ENCODE measurements at regions not wholly inside any gene's neighbourhood (a gene's known extent, or its start where the extent isn't known, plus 50 kb on each side); places are given as distances from the start of the nearest gene placed in this dataset.
A peak's percentile ranks its signal among the peaks of the same experiment; 100 is the strongest.

GRCh38 chr3:166209701-166210100 is 372.5 kb upstream of the BCHE start:
- DNase-seq (ENCODE audit: low spot score) = no peak

- DNase-seq (ENCODE audit: low spot score) = no peak
Measured at GRCh38 chr3:166205158-166205557, 367.9 kb upstream of the BCHE start.

GRCh38 chr3:166201476-166201875 is 364.3 kb upstream of the BCHE start:
- no peak for DNase-seq (ENCODE audit: low spot score)

GRCh38 chr3:166199491-166199890 is 362.3 kb upstream of the BCHE start:
- DNase-seq (ENCODE audit: low spot score) = no peak

GRCh38 chr3:166195808-166196207 is 358.6 kb upstream of the BCHE start:
- DNase-seq (ENCODE audit: low spot score) = no peak

- DNase-seq (ENCODE audit: low spot score) = no peak
Measured at GRCh38 chr3:166191411-166191810, 354.2 kb upstream of the BCHE start.

- no peak for DNase-seq (ENCODE audit: low spot score)
Measured at GRCh38 chr3:166190360-166190759, 353.1 kb upstream of the BCHE start.

GRCh38 chr3:166187237-166187636 is 350.0 kb upstream of the BCHE start:
- no peak for DNase-seq (ENCODE audit: low spot score)

GRCh38 chr3:166186003-166186402 is 348.8 kb upstream of the BCHE start:
- DNase-seq (ENCODE audit: low spot score) = no peak

GRCh38 chr3:166177130-166177529 is 339.9 kb upstream of the BCHE start:
- DNase-seq (ENCODE audit: low spot score) = no peak

GRCh38 chr3:166171695-166172094 is 334.5 kb upstream of the BCHE start:
- DNase-seq (ENCODE audit: low spot score) = no peak

- no peak for DNase-seq (ENCODE audit: low spot score)
Measured at GRCh38 chr3:166169681-166170080, 332.5 kb upstream of the BCHE start.

- no peak for DNase-seq (ENCODE audit: low spot score)
Measured at GRCh38 chr3:166127969-166128368, 290.7 kb upstream of the BCHE start.

- peak; percentile 11 for DNase-seq (ENCODE audit: low spot score)
Measured at GRCh38 chr3:166125179-166125578, 288.0 kb upstream of the BCHE start.

- peak; percentile 48 for DNase-seq (ENCODE audit: low spot score)
Measured at GRCh38 chr3:166123576-166123975, 286.4 kb upstream of the BCHE start.

GRCh38 chr3:166123088-166123487 is 285.9 kb upstream of the BCHE start:
- DNase-seq (ENCODE audit: low spot score) = no peak

- no peak for DNase-seq (ENCODE audit: low spot score)
Measured at GRCh38 chr3:166118049-166118448, 280.8 kb upstream of the BCHE start.

GRCh38 chr3:166114448-166114847 is 277.2 kb upstream of the BCHE start:
- DNase-seq (ENCODE audit: low spot score) = no peak

- no peak for DNase-seq (ENCODE audit: low spot score)
Measured at GRCh38 chr3:166111562-166111961, 274.3 kb upstream of the BCHE start.

GRCh38 chr3:166110102-166110501 is 272.9 kb upstream of the BCHE start:
- no peak for DNase-seq (ENCODE audit: low spot score)

GRCh38 chr3:166104938-166105337 is 267.7 kb upstream of the BCHE start:
- DNase-seq (ENCODE audit: low spot score) = no peak

- DNase-seq (ENCODE audit: low spot score) = no peak
Measured at GRCh38 chr3:166100730-166101129, 263.5 kb upstream of the BCHE start.

- no peak for DNase-seq (ENCODE audit: low spot score)
Measured at GRCh38 chr3:166089575-166089974, 252.4 kb upstream of the BCHE start.

- DNase-seq (ENCODE audit: low spot score) = no peak
Measured at GRCh38 chr3:166085164-166085856, 248.1 kb upstream of the BCHE start.

- DNase-seq (ENCODE audit: low spot score) = no peak
Measured at GRCh38 chr3:166080096-166080495, 242.9 kb upstream of the BCHE start.
